ENCODE measurements at regions not wholly inside any gene's neighbourhood (a gene's known extent, or its start where the extent isn't known, plus 50 kb on each side); places are given as distances from the start of the nearest gene placed in this dataset.
"Not testable (repeated sequence)": the region's sequence is repeated elsewhere in the genome, so short reads cannot be mapped to it uniquely, and the experiment has no call there.

- ATAC-seq; DNase-seq (ENCODE audit: low spot score in 2 of 2); H3K27ac Mint-ChIP-seq; H3K9me3 Mint-ChIP-seq; H3K36me3 Mint-ChIP-seq: not testable (repeated sequence)
Measured at GRCh38 chr10:47654161-47654560, 109.2 kb downstream of the SYT15B start.

- not testable (repeated sequence) for H3K36me3 Mint-ChIP-seq; H3K27ac Mint-ChIP-seq; DNase-seq (ENCODE audit: low spot score in 2 of 2); ATAC-seq; H3K9me3 Mint-ChIP-seq
Measured at GRCh38 chr10:47648594-47648993, 114.8 kb downstream of the SYT15B start.

GRCh38 chr10:47647523-47648101, 115.8 kb downstream of the SYT15B start:
- not testable (repeated sequence) for DNase-seq (ENCODE audit: low spot score in 2 of 2); ATAC-seq; H3K36me3 Mint-ChIP-seq; H3K27ac Mint-ChIP-seq; H3K9me3 Mint-ChIP-seq

GRCh38 chr10:47646686-47647273, 116.6 kb downstream of the SYT15B start:
- not testable (repeated sequence) for DNase-seq (ENCODE audit: low spot score in 2 of 2)
- peak in 1 of 2 donors; percentile 30 for ATAC-seq

GRCh38 chr10:47626975-47627374, 103.5 kb upstream of the AGAP9 start:
- H3K9me3 Mint-ChIP-seq; ATAC-seq; H3K27ac Mint-ChIP-seq; DNase-seq (ENCODE audit: low spot score in 2 of 2); H3K36me3 Mint-ChIP-seq: not testable (repeated sequence)

More at GRCh38 chr10:47646686-47647273, 116.6 kb downstream of the SYT15B start:
- H3K9me3 Mint-ChIP-seq, H3K36me3 Mint-ChIP-seq, H3K27ac Mint-ChIP-seq: not testable (repeated sequence)

- H3K36me3 Mint-ChIP-seq; H3K27ac Mint-ChIP-seq; H3K9me3 Mint-ChIP-seq; DNase-seq (ENCODE audit: low spot score in 2 of 2); ATAC-seq: not testable (repeated sequence)
Measured at GRCh38 chr10:47622719-47623118, 99.3 kb upstream of the AGAP9 start.

- H3K9me3 Mint-ChIP-seq; DNase-seq (ENCODE audit: low spot score in 2 of 2); H3K36me3 Mint-ChIP-seq; H3K27ac Mint-ChIP-seq; ATAC-seq: not testable (repeated sequence)
Measured at GRCh38 chr10:47619300-47620012, 96.0 kb upstream of the AGAP9 start.

- not testable (repeated sequence) for H3K36me3 Mint-ChIP-seq; DNase-seq (ENCODE audit: low spot score in 2 of 2); H3K9me3 Mint-ChIP-seq; H3K27ac Mint-ChIP-seq
- ATAC-seq = peak; percentile 51 to 69
Measured at GRCh38 chr10:47609311-47609710, 85.9 kb upstream of the AGAP9 start.

GRCh38 chr10:47605791-47606773, 82.6 kb upstream of the AGAP9 start:
- DNase-seq (ENCODE audit: low spot score in 2 of 2); H3K36me3 Mint-ChIP-seq; H3K9me3 Mint-ChIP-seq; H3K27ac Mint-ChIP-seq: not testable (repeated sequence)
- ATAC-seq = peak; percentile 78 to 82

GRCh38 chr10:47600604-47601003, 77.2 kb upstream of the AGAP9 start:
- not testable (repeated sequence) for DNase-seq (ENCODE audit: low spot score in 2 of 2); H3K27ac Mint-ChIP-seq; H3K9me3 Mint-ChIP-seq; ATAC-seq; H3K36me3 Mint-ChIP-seq

GRCh38 chr10:47600127-47600526, 76.7 kb upstream of the AGAP9 start:
- not testable (repeated sequence) for H3K27ac Mint-ChIP-seq; H3K9me3 Mint-ChIP-seq; DNase-seq (ENCODE audit: low spot score in 2 of 2); H3K36me3 Mint-ChIP-seq
- ATAC-seq = peak in 1 of 2 donors; percentile 20

- not testable (repeated sequence) for H3K27ac Mint-ChIP-seq; H3K9me3 Mint-ChIP-seq; H3K36me3 Mint-ChIP-seq; ATAC-seq; DNase-seq (ENCODE audit: low spot score in 2 of 2)
Measured at GRCh38 chr10:47599657-47600056, 76.2 kb upstream of the AGAP9 start.

GRCh38 chr10:47593805-47594204, 70.4 kb upstream of the AGAP9 start:
- not testable (repeated sequence) for H3K36me3 Mint-ChIP-seq; DNase-seq (ENCODE audit: low spot score in 2 of 2); ATAC-seq; H3K9me3 Mint-ChIP-seq; H3K27ac Mint-ChIP-seq

- ATAC-seq; DNase-seq (ENCODE audit: low spot score in 2 of 2); H3K36me3 Mint-ChIP-seq; H3K27ac Mint-ChIP-seq; H3K9me3 Mint-ChIP-seq: not testable (repeated sequence)
Measured at GRCh38 chr10:47593129-47593528, 69.7 kb upstream of the AGAP9 start.

GRCh38 chr10:47590956-47591355, 67.5 kb upstream of the AGAP9 start:
- not testable (repeated sequence) for H3K36me3 Mint-ChIP-seq; H3K27ac Mint-ChIP-seq; ATAC-seq; H3K9me3 Mint-ChIP-seq; DNase-seq (ENCODE audit: low spot score in 2 of 2)

- not testable (repeated sequence) for H3K36me3 Mint-ChIP-seq; DNase-seq (ENCODE audit: low spot score in 2 of 2); H3K9me3 Mint-ChIP-seq; H3K27ac Mint-ChIP-seq
- ATAC-seq = peak in 1 of 2 donors; percentile 41
Measured at GRCh38 chr10:47590534-47590933, 67.1 kb upstream of the AGAP9 start.

GRCh38 chr10:47582051-47582450, 58.6 kb upstream of the AGAP9 start:
- not testable (repeated sequence) for ATAC-seq; DNase-seq (ENCODE audit: low spot score in 2 of 2); H3K9me3 Mint-ChIP-seq; H3K27ac Mint-ChIP-seq; H3K36me3 Mint-ChIP-seq

Data from activated naive CD4-positive, alpha-beta T cell treated with anti-CD3 and anti-CD28 coated beads, Interleukin-2, amount 50 U/mL, for 72 hours (primary cell).